ENCODE measurements at regions not wholly inside any gene's neighbourhood (a gene's known extent, or its start where the extent isn't known, plus 50 kb on each side); places are given as distances from the start of the nearest gene placed in this dataset.

DNA sequence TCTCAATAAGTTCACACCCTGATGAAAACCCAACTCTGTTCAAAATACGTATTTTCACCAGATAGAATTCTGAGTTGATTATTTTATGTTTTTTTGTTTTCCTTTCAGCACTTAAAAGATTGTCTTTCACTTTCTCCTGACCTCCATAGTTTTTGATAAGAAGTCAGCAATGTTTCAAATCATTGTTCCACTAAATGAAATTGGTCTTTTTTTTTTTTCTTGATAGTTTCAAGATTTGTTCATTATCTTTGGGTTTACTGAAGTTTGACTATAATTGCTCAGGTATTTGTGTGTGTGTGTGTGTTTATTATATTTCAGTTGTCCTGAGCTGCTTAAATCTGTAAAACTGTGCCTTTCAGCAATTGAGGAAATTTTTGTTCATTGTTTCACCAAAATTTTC is 498.7 kb downstream of the TLE1 start:
- no peaks in the 10 kb centered on the region for H3K27me3 ChIP-seq (ENCODE audit: insufficient read depth, low read length)
- WGBS (ENCODE audit: extremely low coverage, insufficient read length, low lambda C conversion rate): no CpG with 5 or more reads among the region's 1 CpG
- no peak overlapping the region for H3K18ac ChIP-seq (ENCODE audit: insufficient read length, low read depth, low read length)
- no peak overlapping the region for H2BK120ac ChIP-seq (ENCODE audit: low read depth, low read length, poor library complexity, severe bottlenecking)
- H3K56ac ChIP-seq (ENCODE audit: insufficient read length, low read depth, low read length): no peak overlapping the region
- no peak overlapping the region for H3K4me3 Mint-ChIP-seq
- no peak overlapping the region for H2BK5ac ChIP-seq (ENCODE audit: insufficient read length, low read length)
- H3K23ac ChIP-seq (ENCODE audit: insufficient read length, low read depth, low read length): no peak overlapping the region
- H3T11ph ChIP-seq (ENCODE audit: low read length): no peak overlapping the region
- DNase-seq: no peak
- H3K36me3 Mint-ChIP-seq (ENCODE audit: insufficient read depth in 1 of 3, low read depth in 3 of 3): peaks cover 0 to 7% (median 0%) of the 10 kb centered on the region in 3 experiments; a peak in 2 of 7 replicates
- no peak overlapping the region for H3K4me2 ChIP-seq (ENCODE audit: insufficient read depth, insufficient read length, low read length)
- no peak overlapping the region for H2BK12ac ChIP-seq (ENCODE audit: insufficient read length, low read depth, low read length)
- H2BK15ac ChIP-seq (ENCODE audit: low read depth, low read length): no peak overlapping the region
- H3K27ac Mint-ChIP-seq: no peak overlapping the region
- H4K91ac ChIP-seq (ENCODE audit: insufficient read length, low read depth, low read length): no peak overlapping the region
- H3K27me3 Mint-ChIP-seq (ENCODE audit: low read depth): no peaks in the 10 kb centered on the region
- no peaks in the 10 kb centered on the region for H3K79me2 ChIP-seq (ENCODE audit: insufficient read depth, low read length)
- no peaks in the 10 kb centered on the region for H3K9me3 ChIP-seq (ENCODE audit: control insufficient read depth, low read depth, low read length)
- H4K5ac ChIP-seq (ENCODE audit: insufficient read length, low read depth, low read length): no peak overlapping the region
- no peak overlapping the region for H2AFZ ChIP-seq (ENCODE audit: low read length)
- H3K23me2 ChIP-seq (ENCODE audit: insufficient read length, low read depth, low read length, poor library complexity, severe bottlenecking): no peaks in the 10 kb centered on the region
- H3K9ac ChIP-seq (ENCODE audit: extremely low read depth, insufficient read length, low read length): no peak overlapping the region
- no peak overlapping the region for H2BK20ac ChIP-seq (ENCODE audit: low read depth, low read length, poor library complexity, severe bottlenecking)
- no peaks in the 10 kb centered on the region for H3K4me1 Mint-ChIP-seq
- no peak overlapping the region for H2AK5ac ChIP-seq (ENCODE audit: insufficient read length, low read length)
- no peak overlapping the region for H3K14ac ChIP-seq (ENCODE audit: insufficient read depth, low read length)
- no peaks in the 10 kb centered on the region for H4K20me1 ChIP-seq (ENCODE audit: control insufficient read depth, insufficient read depth, insufficient read length)
- peaks cover 7 to 10% of the 10 kb centered on the region in 2 experiments; a peak in 4 of 5 replicates for H3K9me3 Mint-ChIP-seq
- no peak overlapping the region for H4K8ac ChIP-seq (replicated peaks; ENCODE audit: insufficient read length, low read depth, low read length)
- no peak overlapping the region for H3K4ac ChIP-seq (ENCODE audit: low read depth, low read length)
- H3K79me1 ChIP-seq (ENCODE audit: insufficient read depth, low read depth, low read length, poor library complexity, severe bottlenecking): no peaks in the 10 kb centered on the region
- no peaks in the 10 kb centered on the region for H3K4me1 ChIP-seq (ENCODE audit: insufficient read depth, low read length)
- no peak for TF ChIP-seq CTCF (conservative IDR thresholded peaks at IDR 0.05)
- H3K27ac ChIP-seq (ENCODE audit: insufficient read length, low read depth, low read length): no peak overlapping the region

Measured in H9 (cell line).